ENCODE measurements at regions not wholly inside any gene's neighbourhood (a gene's known extent, or its start where the extent isn't known, plus 50 kb on each side); places are given as distances from the start of the nearest gene placed in this dataset.

DNA sequence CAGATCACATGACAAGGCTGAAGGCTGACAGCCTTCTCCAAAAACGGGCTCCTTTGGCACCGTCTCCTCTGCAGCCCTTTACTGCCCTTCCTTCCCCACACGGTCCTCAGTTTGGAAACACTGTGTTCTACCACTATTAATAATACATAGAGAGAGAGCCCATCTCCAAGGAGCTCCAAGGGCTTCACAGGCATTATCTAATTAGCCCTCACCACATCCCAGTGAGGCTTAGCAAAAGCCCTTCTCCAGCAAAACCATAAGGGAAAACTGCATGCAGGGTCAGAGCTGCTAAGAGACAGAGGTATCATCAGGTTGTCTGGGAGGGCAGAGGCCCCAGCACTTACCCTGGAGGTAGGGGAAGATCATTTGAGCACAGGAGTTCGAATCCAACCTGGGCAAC lies 169.3 kb upstream of the JARID2 start:
- TF ChIP-seq, protein P1, sequence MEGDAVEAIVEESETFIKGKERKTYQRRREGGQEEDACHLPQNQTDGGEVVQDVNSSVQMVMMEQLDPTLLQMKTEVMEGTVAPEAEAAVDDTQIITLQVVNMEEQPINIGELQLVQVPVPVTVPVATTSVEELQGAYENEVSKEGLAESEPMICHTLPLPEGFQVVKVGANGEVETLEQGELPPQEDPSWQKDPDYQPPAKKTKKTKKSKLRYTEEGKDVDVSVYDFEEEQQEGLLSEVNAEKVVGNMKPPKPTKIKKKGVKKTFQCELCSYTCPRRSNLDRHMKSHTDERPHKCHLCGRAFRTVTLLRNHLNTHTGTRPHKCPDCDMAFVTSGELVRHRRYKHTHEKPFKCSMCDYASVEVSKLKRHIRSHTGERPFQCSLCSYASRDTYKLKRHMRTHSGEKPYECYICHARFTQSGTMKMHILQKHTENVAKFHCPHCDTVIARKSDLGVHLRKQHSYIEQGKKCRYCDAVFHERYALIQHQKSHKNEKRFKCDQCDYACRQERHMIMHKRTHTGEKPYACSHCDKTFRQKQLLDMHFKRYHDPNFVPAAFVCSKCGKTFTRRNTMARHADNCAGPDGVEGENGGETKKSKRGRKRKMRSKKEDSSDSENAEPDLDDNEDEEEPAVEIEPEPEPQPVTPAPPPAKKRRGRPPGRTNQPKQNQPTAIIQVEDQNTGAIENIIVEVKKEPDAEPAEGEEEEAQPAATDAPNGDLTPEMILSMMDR (conservative IDR thresholded peaks at IDR 0.05; ENCODE audit: low read length): no peak
- TF ChIP-seq EZH2phosphoT487 (IDR thresholded peaks at IDR 0.05; ENCODE audit: borderline replicate concordance, low read depth, low read length): no peak
- H3K4me3 ChIP-seq (ENCODE audit: low read depth, low read length, poor library complexity, severe bottlenecking): no peak overlapping the region
- H3K79me2 ChIP-seq (ENCODE audit: insufficient read depth, low read depth, low read length): no peaks in the 10 kb centered on the region
- ChIA-PET POLR2A (interaction anchor here (0.6 kb wide), 1 partner anchor 112 kb away, joined by 3 read pairs; no protein-coding TSS in a partner anchor), CTCF (ENCODE audit: unreplicated experiment) (no interaction called here)
- no peak for DNase-seq (ENCODE audit: low spot score)
- H3K9me2 ChIP-seq (ENCODE audit: insufficient read depth, low read length): no peaks in the 10 kb centered on the region
- no peak overlapping the region for H3K27ac ChIP-seq (ENCODE audit: low read depth, low read length, poor library complexity, severe bottlenecking)
- BruUV-seq (replicated peaks): no TSS peak
- H2AFZ ChIP-seq (ENCODE audit: low read length): no peak overlapping the region
- no peaks in the 10 kb centered on the region for H3K36me3 ChIP-seq (ENCODE audit: insufficient read depth, low read length)
- no peak overlapping the region for H3K4me2 ChIP-seq (ENCODE audit: low read length)
- intact Hi-C loops (cut with micrococcal nuclease; ENCODE audit: unreplicated experiment): no loop called here
- no peaks in the 10 kb centered on the region for H3K9me3 ChIP-seq (ENCODE audit: low read length)
- H3K4me1 ChIP-seq (ENCODE audit: insufficient read depth, low read length, poor library complexity, severe bottlenecking): no peaks in the 10 kb centered on the region
- H4K20me1 ChIP-seq (ENCODE audit: insufficient read depth, low read length): no peaks in the 10 kb centered on the region

DNA sequence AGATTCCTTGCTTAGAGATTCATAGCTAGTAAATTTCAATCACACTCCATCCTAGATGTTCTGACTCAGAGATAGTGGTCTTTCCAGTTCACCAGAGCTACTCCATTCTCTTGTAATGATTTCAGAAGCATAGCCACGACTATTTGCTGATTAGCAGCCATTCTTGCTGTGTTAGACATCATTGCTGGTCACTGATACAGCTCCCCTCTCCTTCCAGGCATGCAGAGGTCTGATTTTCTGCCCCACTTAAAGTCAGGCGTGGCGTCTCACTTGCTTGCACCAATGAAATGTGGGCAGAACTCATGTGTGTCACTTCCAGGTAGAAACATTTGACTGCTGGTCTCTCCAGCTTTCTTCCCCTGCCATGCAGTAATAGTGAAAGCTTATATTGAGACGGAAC lies 168.9 kb upstream of the JARID2 start:
- POLR2A ChIA-PET: interaction anchor here (0.5 to 0.6 kb wide), 2 partner anchors 38 to 112 kb away, joined by 3 read pairs; no protein-coding TSS in a partner anchor
- CTCF ChIA-PET (ENCODE audit: unreplicated experiment): no interaction called here
- Histone ChIP-seq H4K20me1 (ENCODE audit: insufficient read depth, low read length) (no peaks in the 10 kb centered on the region), H2AFZ (ENCODE audit: low read length) (no peak overlapping the region), H3K79me2 (ENCODE audit: insufficient read depth, low read depth, low read length) (no peaks in the 10 kb centered on the region), H3K9me3 (ENCODE audit: low read length) (no peaks in the 10 kb centered on the region), H3K36me3 (ENCODE audit: insufficient read depth, low read length) (no peaks in the 10 kb centered on the region), H3K27ac (ENCODE audit: low read depth, low read length, poor library complexity, severe bottlenecking) (no peak overlapping the region), H3K4me1 (ENCODE audit: insufficient read depth, low read length, poor library complexity, severe bottlenecking) (no peaks in the 10 kb centered on the region), H3K9me2 (ENCODE audit: insufficient read depth, low read length) (no peaks in the 10 kb centered on the region), H3K4me2 (ENCODE audit: low read length) (no peak overlapping the region), H3K4me3 (ENCODE audit: low read depth, low read length, poor library complexity, severe bottlenecking) (no peak overlapping the region)
- BruUV-seq (replicated peaks): no TSS peak
- no peak for DNase-seq (ENCODE audit: low spot score)
- intact Hi-C loops (cut with micrococcal nuclease; ENCODE audit: unreplicated experiment): no loop called here
- TF ChIP-seq, protein P1 (conservative IDR thresholded peaks at IDR 0.05; ENCODE audit: low read length): no peak
- no peak for TF ChIP-seq EZH2phosphoT487 (IDR thresholded peaks at IDR 0.05; ENCODE audit: borderline replicate concordance, low read depth, low read length)

DNA sequence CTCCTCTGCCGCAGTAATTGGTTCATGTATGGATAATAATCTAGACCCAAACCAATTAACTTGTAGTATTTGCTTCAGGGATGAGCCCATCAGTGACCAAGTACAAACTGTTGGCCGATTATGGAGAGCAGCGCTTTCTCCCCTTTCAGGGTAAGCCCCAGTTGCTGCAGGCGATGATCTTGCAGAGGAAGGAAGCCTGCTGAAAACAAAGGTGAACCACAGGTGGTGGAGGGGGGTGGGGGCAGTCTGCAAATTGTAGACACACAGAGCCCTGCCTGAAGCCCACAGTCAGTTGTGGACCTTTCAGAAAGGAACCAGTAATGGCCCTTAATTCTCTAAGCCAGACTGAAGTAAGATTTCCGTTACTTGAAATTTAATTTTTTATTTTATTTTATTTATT lies 167.9 kb upstream of the JARID2 start:
- no peaks in the 10 kb centered on the region for H3K79me2 ChIP-seq (ENCODE audit: insufficient read depth, low read depth, low read length)
- intact Hi-C loops (cut with micrococcal nuclease; ENCODE audit: unreplicated experiment): no loop called here
- no peak for TF ChIP-seq EZH2phosphoT487 (IDR thresholded peaks at IDR 0.05; ENCODE audit: borderline replicate concordance, low read depth, low read length)
- TF ChIP-seq, protein P1 (conservative IDR thresholded peaks at IDR 0.05; ENCODE audit: low read length): no peak
- DNase-seq (ENCODE audit: low spot score): no peak
- no peak overlapping the region for H3K4me2 ChIP-seq (ENCODE audit: low read length)
- H3K9me2 ChIP-seq (ENCODE audit: insufficient read depth, low read length): no peaks in the 10 kb centered on the region
- no peaks in the 10 kb centered on the region for H3K4me1 ChIP-seq (ENCODE audit: insufficient read depth, low read length, poor library complexity, severe bottlenecking)
- H3K9me3 ChIP-seq (ENCODE audit: low read length): no peaks in the 10 kb centered on the region
- H4K20me1 ChIP-seq (ENCODE audit: insufficient read depth, low read length): no peaks in the 10 kb centered on the region
- ChIA-PET POLR2A (no interaction called here), CTCF (ENCODE audit: unreplicated experiment) (no interaction called here)
- H3K4me3 ChIP-seq (ENCODE audit: low read depth, low read length, poor library complexity, severe bottlenecking): no peak overlapping the region
- no peak overlapping the region for H2AFZ ChIP-seq (ENCODE audit: low read length)
- H3K36me3 ChIP-seq (ENCODE audit: insufficient read depth, low read length): no peaks in the 10 kb centered on the region
- BruUV-seq (replicated peaks): no TSS peak
- H3K27ac ChIP-seq (ENCODE audit: low read depth, low read length, poor library complexity, severe bottlenecking): no peak overlapping the region
